HepG2 (cell line): ENCODE measurements at regions not wholly inside any gene's neighbourhood (a gene's known extent, or its start where the extent isn't known, plus 50 kb on each side); places are given as distances from the start of the nearest gene placed in this dataset.

Experiments
- ATAC-seq: fragments of 200-7000 bp; cut with Tn5 transposase; 3 replicates; pipeline ENCODE4 v1.9.1; 2020; ENCODE audit warnings: mild to moderate bottlenecking, moderate library complexity
- BruUV-seq: library from RNA; stranded (reverse); fragments of 400-500 nt; replicated peaks from 2 replicates; lab custom pipeline; 2021; lab: Mats Ljungman, UMichigan
- CTCF ChIA-PET: fragments of 300-600 bp; formaldehyde crosslinking; extraction: SDS; loops from one replicate; lab custom pipeline; 2021; ENCODE audit warnings: low total read pairs, inconsistent platforms, low intra/inter-chr PET ratio; lab: Yijun Ruan, JAX
- POLR2A ChIA-PET: fragments of 350-600 bp; sonication (Branson Sonifier 250); formaldehyde crosslinking; loops from one replicate; lab custom pipeline; 2020; ENCODE audit warnings: antibody characterized with exemption, inconsistent platforms; lab: Yijun Ruan, JAX
- DNase-seq: peaks from one replicate; pipeline ENCODE4 v3.0.0-alpha.2; 2015; ENCODE audit warnings: low spot score
- FAIRE-seq: peaks from 3 replicates; lab custom pipeline; 2011; peaks lifted over from hg19 to GRCh38; lab: Jason Lieb, UNC
- H2AFZ ChIP-seq: one replicate; pipeline ENCODE4 v1.6.1; 2011; ENCODE audit warnings: low read length, inconsistent platforms
- H3K27ac ChIP-seq: fragments of 300-600 bp; 3 replicates; pipeline ENCODE4 v1.8.0; 2011; ENCODE audit warnings: mixed run types, mild to moderate bottlenecking, mixed read lengths, low read length, inconsistent platforms; ENCODE audit not compliant: insufficient read depth; ENCODE audit errors: extremely low read length
- H3K27me3 ChIP-seq, 2 experiments: fragments of 200-600 bp in 1 of 2; 2 replicates in 1 of 2; 3 replicates in 1 of 2; pipeline versions ENCODE4 v1.6.0 to v1.8.0; 2011; ENCODE audit warnings: low read length in 2 of 2, mild to moderate bottlenecking in 2 of 2, moderate library complexity in 2 of 2, inconsistent platforms in 1 of 2; ENCODE audit not compliant: insufficient read depth in 2 of 2, control insufficient read depth in 1 of 2
- H3K36me3 ChIP-seq, 2 experiments: fragments of 200-600 bp in 1 of 2; replicated peaks in 1 of 2; 2 replicates in 1 of 2; 3 replicates in 1 of 2; pipeline versions ENCODE4 v1.5.1 to v1.8.0; 2011; ENCODE audit warnings: low read length in 2 of 2, inconsistent platforms in 1 of 2; ENCODE audit not compliant: insufficient read depth in 2 of 2, control insufficient read depth in 1 of 2
- H3K4me1 ChIP-seq: 2 replicates; pipeline ENCODE4 v1.5.1; 2012; ENCODE audit warnings: low read length, inconsistent platforms; ENCODE audit not compliant: insufficient read depth
- H3K4me2 ChIP-seq: 2 replicates; pipeline ENCODE4 v1.6.0; 2011; ENCODE audit warnings: low read depth, low read length, inconsistent platforms
- H3K4me3 ChIP-seq, 3 experiments: fragments of 200-600 bp in 1 of 3; sonication (generic), shearing (Covaris generic) in 1 of 3; replicated peaks in 1 of 3; 2 replicates each; pipeline ENCODE4 v1.5.1; 2011 to 2016; ENCODE audit warnings: low read length in 3 of 3, inconsistent platforms in 2 of 3, low read depth in 2 of 3, mild to moderate bottlenecking in 2 of 3, control low read depth in 1 of 3, mixed read lengths in 1 of 3; ENCODE audit not compliant: insufficient read depth in 1 of 3
- H3K79me2 ChIP-seq: one replicate; pipeline ENCODE4 v1.6.1; 2011; ENCODE audit warnings: low read length, inconsistent platforms; ENCODE audit not compliant: insufficient read depth
- H3K9ac ChIP-seq: 2 replicates; pipeline ENCODE4 v1.6.0; 2011; ENCODE audit warnings: mild to moderate bottlenecking, low read depth, low read length, inconsistent platforms; ENCODE audit not compliant: insufficient read depth
- H3K9me3 ChIP-seq: 2 replicates; pipeline ENCODE4 v1.5.1; 2012; ENCODE audit warnings: mild to moderate bottlenecking, low read length
- H4K20me1 ChIP-seq: 2 replicates; pipeline ENCODE4 v1.6.0; 2011; ENCODE audit warnings: inconsistent platforms, mild to moderate bottlenecking, low read length, moderate library complexity; ENCODE audit not compliant: insufficient read depth
- PCBP2 ChIP-seq: fragments of 200-400 bp; formaldehyde crosslinking; optimal IDR thresholded peaks from 2 replicates; pipeline ENCODE3; 2018; ENCODE audit warnings: low read length, low read depth; ENCODE audit not compliant: poor library complexity, severe bottlenecking
- STAT6 ChIP-seq: sonication (generic); formaldehyde crosslinking; IDR thresholded peaks from 2 replicates; pipeline ENCODE4 v1.4.0; 2020; ENCODE audit warnings: missing genetic modification reagents, mild to moderate bottlenecking, borderline replicate concordance
- ZNF24 ChIP-seq: fragments of 450-650 bp; IDR thresholded peaks from 2 replicates; pipeline ENCODE4 v1.6.1; 2017; ENCODE audit warnings: antibody characterized with exemption, mild to moderate bottlenecking
- ZNF296 ChIP-seq: sonication (generic); formaldehyde crosslinking; conservative IDR thresholded peaks from 2 replicates; pipeline ENCODE4 v1.5.0; 2020; ENCODE audit warnings: mild to moderate bottlenecking, missing genetic modification reagents
- WGBS: methylation state at CpG from one replicate; pipeline ENCODE4 v1.1.6; 2017; ENCODE audit warnings: low lambda C conversion rate; 5-methylcytosine and 5-hydroxymethylcytosine counted together
- in situ Hi-C: cut with HindIII; loops from 2 replicates; pipeline ENCODE4 v1.10.0; 2017; ENCODE audit warnings: low pct_unique_long_range_greater_than_20kb; ENCODE audit not compliant: extremely low pct_ligation_motif_present
- intact Hi-C: fragments of 100-400 bp; cut with micrococcal nuclease; formaldehyde crosslinking; loops from one replicate; pipeline ENCODE4 v1.10.0; 2022; ENCODE audit not compliant: unreplicated experiment
- TF ChIP-seq, protein P1 (sequence below): sonication (generic); formaldehyde crosslinking; IDR thresholded peaks from 2 replicates; pipeline ENCODE4 v1.5.0; 2020; ENCODE audit warnings: missing genetic modification reagents

DNA sequence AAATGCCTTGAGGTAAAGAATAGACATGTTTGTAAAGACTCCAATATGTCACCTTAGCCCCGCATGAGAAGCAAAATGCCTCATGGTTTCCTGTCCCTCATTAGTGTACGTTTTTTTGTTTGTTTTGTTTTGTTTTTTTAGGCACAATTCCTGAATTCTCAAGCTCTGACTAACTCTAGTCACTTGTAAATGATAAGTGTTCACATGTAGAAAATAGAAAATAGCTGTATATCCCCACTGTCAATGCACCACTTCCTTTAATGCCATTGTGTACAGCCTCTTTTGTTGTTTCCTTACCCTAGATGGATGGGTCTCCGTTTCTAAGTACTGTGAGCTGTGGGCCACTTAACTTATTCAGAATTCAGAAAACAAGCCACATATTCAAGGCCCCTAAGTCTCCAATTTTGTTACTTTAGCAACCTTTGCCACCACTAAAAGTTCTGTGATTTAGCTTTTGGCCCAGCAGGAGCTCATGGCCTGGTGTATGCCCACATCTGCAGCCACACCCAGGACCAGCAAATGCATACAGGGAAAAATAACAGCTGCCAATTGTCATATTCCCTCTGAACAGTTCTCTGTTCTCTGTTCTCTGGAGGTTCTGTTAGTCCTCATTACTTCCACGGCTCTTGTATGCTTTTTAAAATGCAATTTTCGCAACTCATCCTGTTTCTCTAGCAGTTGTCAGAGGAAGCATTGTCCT is 655.5 kb downstream of the GBE1 start:
- no peak overlapping the region for H3K9ac ChIP-seq

More for the DNA sequence above, 655.5 kb downstream of the GBE1 start:
- no peaks in the 10 kb centered on the region for H3K27me3 ChIP-seq
- no peaks in the 10 kb centered on the region for H3K9me3 ChIP-seq
- H3K27ac ChIP-seq: no peak overlapping the region
- H3K4me3 ChIP-seq: no peak overlapping the region
- 4% methylated on average over 5 of the region's 5 CpGs for WGBS
- intact Hi-C loops: no loop called here
- in situ Hi-C loops: no loop called here
- FAIRE-seq (no peak), DNase-seq (no peak), ATAC-seq (no peak)
- TF ChIP-seq, protein P1, sequence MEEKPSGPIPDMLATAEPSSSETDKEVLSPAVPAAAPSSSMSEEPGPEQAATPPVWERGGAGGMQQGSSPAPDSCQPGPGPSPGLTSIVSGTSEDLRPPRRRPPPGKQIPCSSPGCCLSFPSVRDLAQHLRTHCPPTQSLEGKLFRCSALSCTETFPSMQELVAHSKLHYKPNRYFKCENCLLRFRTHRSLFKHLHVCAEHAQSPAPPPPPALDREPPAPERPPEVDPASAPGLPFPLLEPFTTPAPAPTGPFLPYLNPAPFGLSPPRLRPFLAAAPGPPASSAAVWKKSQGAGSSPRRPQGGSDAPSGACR: no peak
- TF ChIP-seq PCBP2 (no peak), STAT6 (no peak), ZNF296 (CRISPR knock-in tag) (no peak), ZNF24 (no peak)
- H2AFZ ChIP-seq: no peak overlapping the region
- no peaks in the 10 kb centered on the region for H3K4me1 ChIP-seq
- no peaks in the 10 kb centered on the region for H4K20me1 ChIP-seq
- POLR2A ChIA-PET: no interaction called here
- H3K79me2 ChIP-seq: no peaks in the 10 kb centered on the region
- no TSS peak for BruUV-seq
- no peaks in the 10 kb centered on the region for H3K36me3 ChIP-seq
- CTCF ChIA-PET: no interaction called here
- H3K4me2 ChIP-seq: no peak overlapping the region
